DMS153 treated with DMSO at 0.1 percent for 48 hours (cell line): ENCODE measurements at regions not wholly inside any gene's neighbourhood (a gene's known extent, or its start where the extent isn't known, plus 50 kb on each side); places are given as distances from the start of the nearest gene placed in this dataset.
"Not testable (repeated sequence)": the region's sequence is repeated elsewhere in the genome, so short reads cannot be mapped to it uniquely, and the experiment has no call there.

Experiments
- DNase-seq: peaks from one replicate; lab custom pipeline; 2025; ENCODE audit not compliant: unreplicated experiment; lab: John Stamatoyannopoulos, UW

GRCh38 chr11:45412521-45412920 is 126.4 kb upstream of the SYT13 start:
- no peak for DNase-seq

- peak; percentile 28 for DNase-seq
Measured at GRCh38 chr11:45412051-45412471, 125.9 kb upstream of the SYT13 start.

- DNase-seq = peak; percentile 23
Measured at GRCh38 chr11:45411228-45411946, 125.2 kb upstream of the SYT13 start.

- no peak for DNase-seq
Measured at GRCh38 chr11:45410391-45411227, 124.5 kb upstream of the SYT13 start.

- DNase-seq = no peak
Measured at GRCh38 chr11:45409587-45409986, 123.4 kb upstream of the SYT13 start.

GRCh38 chr11:45407226-45407625 is 121.1 kb upstream of the SYT13 start:
- DNase-seq = no peak

- peak; percentile 12 for DNase-seq
Measured at GRCh38 chr11:45405916-45406670, 120.0 kb upstream of the SYT13 start.

- not testable (repeated sequence) for DNase-seq
Measured at GRCh38 chr11:45403521-45403920, 117.4 kb upstream of the SYT13 start.

- DNase-seq = no peak
Measured at GRCh38 chr11:45402049-45402630, 116.0 kb upstream of the SYT13 start.

- no peak for DNase-seq
Measured at GRCh38 chr11:45400591-45400990, 114.5 kb upstream of the SYT13 start.

- no peak for DNase-seq
Measured at GRCh38 chr11:45399166-45399565, 113.0 kb upstream of the SYT13 start.

- DNase-seq = no peak
Measured at GRCh38 chr11:45398325-45398724, 112.2 kb upstream of the SYT13 start.

- no peak for DNase-seq
Measured at GRCh38 chr11:45396394-45396793, 110.3 kb upstream of the SYT13 start.

- no peak for DNase-seq
Measured at GRCh38 chr11:45395947-45396346, 109.8 kb upstream of the SYT13 start.

- no peak for DNase-seq
Measured at GRCh38 chr11:45395421-45395820, 109.3 kb upstream of the SYT13 start.

GRCh38 chr11:45394294-45395085 is 108.3 kb upstream of the SYT13 start:
- no peak for DNase-seq

GRCh38 chr11:45393826-45394225 is 107.7 kb upstream of the SYT13 start:
- no peak for DNase-seq

- DNase-seq = no peak
Measured at GRCh38 chr11:45393334-45393733, 107.2 kb upstream of the SYT13 start.

GRCh38 chr11:45392591-45393091 is 106.5 kb upstream of the SYT13 start:
- no peak for DNase-seq

GRCh38 chr11:45392154-45392553 is 106.0 kb upstream of the SYT13 start:
- DNase-seq = no peak
